Astrocyte (in vitro differentiated cells and primary cell): ENCODE measurements at regions not wholly inside any gene's neighbourhood (a gene's known extent, or its start where the extent isn't known, plus 50 kb on each side); places are given as distances from the start of the nearest gene placed in this dataset.

Experiments used
- DNase-seq: peaks from one replicate; pipeline ENCODE4 v3.0.0-alpha.2; 2010; ENCODE audit warnings: low read depth
- FAIRE-seq: peaks from 2 replicates; lab custom pipeline; 2011; peaks lifted over from hg19 to GRCh38; lab: Jason Lieb, UNC
- H2AFZ ChIP-seq: 2 replicates; pipeline ENCODE4 v1.6.0; 2012; ENCODE audit warnings: low read depth, low read length, inconsistent platforms
- H3K27ac ChIP-seq: 2 replicates; pipeline ENCODE4 v1.5.1; 2011; ENCODE audit warnings: low read depth, low read length, inconsistent platforms
- H3K27me3 ChIP-seq: 2 replicates; pipeline ENCODE4 v1.6.0; 2011; ENCODE audit warnings: low read length, inconsistent platforms; ENCODE audit not compliant: insufficient read depth
- H3K36me3 ChIP-seq: 2 replicates; pipeline ENCODE4 v1.5.1; 2011; ENCODE audit warnings: low read length, inconsistent platforms; ENCODE audit not compliant: insufficient read depth
- H3K4me1 ChIP-seq: 2 replicates; pipeline ENCODE4 v1.5.1; 2011; ENCODE audit warnings: low read length, inconsistent platforms; ENCODE audit not compliant: insufficient read depth
- H3K4me2 ChIP-seq: 2 replicates; pipeline ENCODE4 v1.6.0; 2012; ENCODE audit warnings: low read length, inconsistent platforms
- H3K4me3 ChIP-seq: 2 replicates; pipeline ENCODE4 v1.5.1; 2011; ENCODE audit warnings: low read depth, mild to moderate bottlenecking, low read length, inconsistent platforms; ENCODE audit not compliant: insufficient read depth
- H3K79me2 ChIP-seq: 2 replicates; pipeline ENCODE4 v1.6.0; 2012; ENCODE audit warnings: mild to moderate bottlenecking, low read length, inconsistent platforms; ENCODE audit not compliant: insufficient read depth
- H3K9ac ChIP-seq: 2 replicates; pipeline ENCODE4 v1.6.0; 2012; ENCODE audit warnings: mild to moderate bottlenecking, low read length, inconsistent platforms
- H3K9me3 ChIP-seq: 2 replicates; pipeline ENCODE4 v1.5.1; 2012; ENCODE audit warnings: low read depth, mild to moderate bottlenecking, low read length, inconsistent platforms; ENCODE audit not compliant: insufficient read depth
- H4K20me1 ChIP-seq: 2 replicates; pipeline ENCODE4 v1.6.0; 2012; ENCODE audit warnings: low read length, inconsistent platforms; ENCODE audit not compliant: insufficient read depth
- H3K27ac Mint-ChIP-seq: one replicate; pipeline ENCODE4 v1.8.0; 2021; ENCODE audit warnings: mild to moderate bottlenecking, mixed read lengths; ENCODE audit not compliant: unreplicated experiment
- H3K27me3 Mint-ChIP-seq: one replicate; pipeline ENCODE4 v1.8.0; 2021; ENCODE audit warnings: low read depth, mixed read lengths; ENCODE audit not compliant: unreplicated experiment
- H3K36me3 Mint-ChIP-seq: one replicate; pipeline ENCODE4 v1.8.0; 2021; ENCODE audit warnings: low read depth, mixed read lengths; ENCODE audit not compliant: unreplicated experiment
- H3K4me1 Mint-ChIP-seq: one replicate; pipeline ENCODE4 v1.8.0; 2021; ENCODE audit warnings: low read depth, mixed read lengths; ENCODE audit not compliant: unreplicated experiment
- H3K4me3 Mint-ChIP-seq: one replicate; pipeline ENCODE4 v1.8.0; 2021; ENCODE audit warnings: mild to moderate bottlenecking, moderate library complexity, mixed read lengths; ENCODE audit not compliant: unreplicated experiment
- H3K9me3 Mint-ChIP-seq: one replicate; pipeline ENCODE4 v1.8.0; 2021; ENCODE audit warnings: mild to moderate bottlenecking, mixed read lengths; ENCODE audit not compliant: unreplicated experiment
- EZH2 ChIP-seq: IDR thresholded peaks from 2 replicates; pipeline ENCODE4 v1.6.1; 2012; ENCODE audit warnings: mild to moderate bottlenecking, low read length, inconsistent platforms; ENCODE audit not compliant: insufficient read depth
- TF ChIP-seq, protein P1 (sequence below): IDR thresholded peaks from 2 replicates; pipeline ENCODE4 v1.5.1; 2011; ENCODE audit warnings: low read depth, mild to moderate bottlenecking, inconsistent platforms, low read length, moderate library complexity; ENCODE audit not compliant: insufficient read depth

DNA sequence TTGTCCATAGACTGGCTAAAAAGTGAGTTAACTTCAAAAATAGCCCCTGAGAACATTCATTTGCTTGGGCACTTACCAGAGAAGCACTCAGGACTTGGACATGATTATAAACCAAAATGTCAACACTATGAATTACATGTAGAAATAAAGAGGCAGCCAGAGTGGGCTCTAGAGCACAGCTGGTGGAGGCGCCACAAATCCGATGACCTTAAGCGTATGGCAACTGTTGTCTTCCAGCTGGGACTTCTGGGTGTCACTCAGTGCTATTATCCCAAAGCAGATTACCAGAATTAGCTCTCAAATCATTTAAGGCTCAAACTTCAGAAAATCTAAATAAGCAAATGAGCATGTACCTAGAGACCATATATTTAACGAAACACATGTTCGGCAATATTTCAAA, 1255.5 kb upstream of the SLC10A2 start:
- Histone ChIP-seq H3K79me2 (no peaks in the 10 kb centered on the region), H3K9me3 (no peaks in the 10 kb centered on the region), H3K27ac (no peak overlapping the region), H3K4me1 (no peaks in the 10 kb centered on the region), H2AFZ (no peak overlapping the region), H3K9ac (no peak overlapping the region), H4K20me1 (no peaks in the 10 kb centered on the region), H3K27me3 (no peaks in the 10 kb centered on the region), H3K36me3 (no peaks in the 10 kb centered on the region), H3K4me2 (no peak overlapping the region), H3K4me3 (no peak overlapping the region)
- Mint-ChIP-seq H3K4me3 (no peak overlapping the region), H3K36me3 (no peaks in the 10 kb centered on the region), H3K27ac (peak overlapping the region; percentile 58), H3K4me1 (peaks cover 18% of the 10 kb centered on the region), H3K9me3 (peaks cover 2% of the 10 kb centered on the region), H3K27me3 (no peaks in the 10 kb centered on the region)
- FAIRE-seq (no peak), DNase-seq (no peak)
- TF ChIP-seq, protein P1, sequence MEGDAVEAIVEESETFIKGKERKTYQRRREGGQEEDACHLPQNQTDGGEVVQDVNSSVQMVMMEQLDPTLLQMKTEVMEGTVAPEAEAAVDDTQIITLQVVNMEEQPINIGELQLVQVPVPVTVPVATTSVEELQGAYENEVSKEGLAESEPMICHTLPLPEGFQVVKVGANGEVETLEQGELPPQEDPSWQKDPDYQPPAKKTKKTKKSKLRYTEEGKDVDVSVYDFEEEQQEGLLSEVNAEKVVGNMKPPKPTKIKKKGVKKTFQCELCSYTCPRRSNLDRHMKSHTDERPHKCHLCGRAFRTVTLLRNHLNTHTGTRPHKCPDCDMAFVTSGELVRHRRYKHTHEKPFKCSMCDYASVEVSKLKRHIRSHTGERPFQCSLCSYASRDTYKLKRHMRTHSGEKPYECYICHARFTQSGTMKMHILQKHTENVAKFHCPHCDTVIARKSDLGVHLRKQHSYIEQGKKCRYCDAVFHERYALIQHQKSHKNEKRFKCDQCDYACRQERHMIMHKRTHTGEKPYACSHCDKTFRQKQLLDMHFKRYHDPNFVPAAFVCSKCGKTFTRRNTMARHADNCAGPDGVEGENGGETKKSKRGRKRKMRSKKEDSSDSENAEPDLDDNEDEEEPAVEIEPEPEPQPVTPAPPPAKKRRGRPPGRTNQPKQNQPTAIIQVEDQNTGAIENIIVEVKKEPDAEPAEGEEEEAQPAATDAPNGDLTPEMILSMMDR, result no peak

DNA sequence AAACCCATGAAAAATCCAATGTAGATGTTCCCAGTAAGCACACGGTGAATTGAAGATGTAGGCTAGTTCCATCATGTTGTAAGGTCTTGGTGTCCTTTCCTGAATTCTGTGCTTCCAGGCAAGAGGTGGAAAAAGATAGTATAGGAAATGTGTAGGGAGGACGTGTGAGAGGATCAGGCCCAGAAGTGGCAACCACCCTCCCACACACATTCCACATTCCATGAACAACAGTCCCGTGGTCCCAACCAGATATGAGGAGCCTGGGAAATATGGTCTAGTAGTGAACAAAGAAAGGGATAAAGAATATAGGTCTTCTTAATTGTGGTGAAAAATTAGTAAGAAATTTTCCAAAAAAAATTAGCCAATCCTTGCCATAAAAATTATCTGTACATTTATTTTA, 1254.2 kb upstream of the SLC10A2 start:
- H2AFZ ChIP-seq, result no peak overlapping the region
- H3K4me1 ChIP-seq, result peaks cover 6% of the 10 kb centered on the region
- H3K9me3 ChIP-seq, result no peaks in the 10 kb centered on the region
- Mint-ChIP-seq H3K27me3 (no peaks in the 10 kb centered on the region), H3K9me3 (peaks cover 2% of the 10 kb centered on the region), H3K27ac (peak overlapping the region; percentile 83), H3K36me3 (no peaks in the 10 kb centered on the region), H3K4me1 (peaks cover 22% of the 10 kb centered on the region), H3K4me3 (no peak overlapping the region)
- no peaks in the 10 kb centered on the region for H3K27me3 ChIP-seq
- no peaks in the 10 kb centered on the region for H3K79me2 ChIP-seq
- no peak overlapping the region for H3K4me2 ChIP-seq
- no peaks in the 10 kb centered on the region for H4K20me1 ChIP-seq
- FAIRE-seq (no peak), DNase-seq (peak; percentile 29)
- TF ChIP-seq, protein P1, result no peak
- no peak for TF ChIP-seq EZH2
- no peak overlapping the region for H3K4me3 ChIP-seq
- no peak overlapping the region for H3K9ac ChIP-seq
- H3K27ac ChIP-seq, result no peak overlapping the region
- H3K36me3 ChIP-seq, result no peaks in the 10 kb centered on the region

DNA sequence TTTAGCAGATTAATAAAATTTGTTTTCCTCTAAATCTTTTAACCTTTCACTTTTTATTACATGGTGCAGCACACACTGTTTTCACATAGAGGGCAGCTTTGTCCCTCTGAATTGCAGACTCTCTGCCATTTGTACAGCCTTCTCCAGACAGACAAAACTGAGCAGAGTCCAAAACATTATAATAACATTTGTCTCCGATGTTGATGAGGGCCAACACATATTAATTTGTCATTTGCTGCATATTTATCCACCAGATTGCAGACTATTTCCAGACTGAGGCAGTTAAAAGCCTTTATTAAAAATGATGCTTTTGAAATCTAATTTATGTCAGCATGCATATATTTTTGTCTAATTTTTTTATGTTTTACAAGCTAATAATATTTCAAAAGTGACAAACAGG, 1251.9 kb upstream of the SLC10A2 start:
- no peak for TF ChIP-seq EZH2
- TF ChIP-seq, protein P1, result peak; percentile 52
- Mint-ChIP-seq H3K27me3 (no peaks in the 10 kb centered on the region), H3K4me1 (peaks cover 30% of the 10 kb centered on the region), H3K9me3 (peaks cover 4% of the 10 kb centered on the region), H3K36me3 (no peaks in the 10 kb centered on the region), H3K4me3 (no peak overlapping the region), H3K27ac (peak overlapping the region; percentile 47)
- peak; percentile 41 for DNase-seq
- Histone ChIP-seq H3K4me1 (peaks cover 6% of the 10 kb centered on the region), H3K36me3 (no peaks in the 10 kb centered on the region), H3K4me3 (no peak overlapping the region), H3K27me3 (no peaks in the 10 kb centered on the region), H3K27ac (no peak overlapping the region), H2AFZ (no peak overlapping the region), H3K9me3 (no peaks in the 10 kb centered on the region), H3K9ac (no peak overlapping the region), H3K79me2 (no peaks in the 10 kb centered on the region), H3K4me2 (no peak overlapping the region), H4K20me1 (no peaks in the 10 kb centered on the region)
- no peak for FAIRE-seq
